Fibroblast of skin of abdomen (primary cell): ENCODE measurements at regions not wholly inside any gene's neighbourhood (a gene's known extent, or its start where the extent isn't known, plus 50 kb on each side); places are given as distances from the start of the nearest gene placed in this dataset.
"Not testable (repeated sequence)": the region's sequence is repeated elsewhere in the genome, so short reads cannot be mapped to it uniquely, and the experiment has no call there.

Source experiments
- DNase-seq: peaks from one replicate; pipeline ENCODE4 v3.0.0-alpha.2; 2013

DNA sequence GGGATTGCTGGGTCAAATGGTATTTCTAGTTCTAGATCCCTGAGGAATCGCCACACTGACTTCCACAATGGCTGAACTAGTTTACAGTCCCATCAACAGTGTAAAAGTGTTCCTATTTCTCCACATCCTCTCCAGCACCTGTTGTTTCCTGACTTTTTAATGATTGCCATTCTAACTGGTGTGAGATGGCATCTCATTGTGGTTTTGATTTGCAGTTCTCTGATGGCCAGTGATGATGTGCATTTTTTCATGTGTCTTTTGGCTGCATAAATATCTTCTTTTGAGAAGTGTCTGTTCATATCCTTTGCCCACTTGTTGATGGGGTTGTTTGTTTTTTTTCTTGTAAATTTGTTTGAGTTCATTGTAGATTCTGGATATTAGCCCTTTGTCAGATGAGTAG lies 220.3 kb downstream of the NPR3 start:
- not testable (repeated sequence) for DNase-seq

DNA sequence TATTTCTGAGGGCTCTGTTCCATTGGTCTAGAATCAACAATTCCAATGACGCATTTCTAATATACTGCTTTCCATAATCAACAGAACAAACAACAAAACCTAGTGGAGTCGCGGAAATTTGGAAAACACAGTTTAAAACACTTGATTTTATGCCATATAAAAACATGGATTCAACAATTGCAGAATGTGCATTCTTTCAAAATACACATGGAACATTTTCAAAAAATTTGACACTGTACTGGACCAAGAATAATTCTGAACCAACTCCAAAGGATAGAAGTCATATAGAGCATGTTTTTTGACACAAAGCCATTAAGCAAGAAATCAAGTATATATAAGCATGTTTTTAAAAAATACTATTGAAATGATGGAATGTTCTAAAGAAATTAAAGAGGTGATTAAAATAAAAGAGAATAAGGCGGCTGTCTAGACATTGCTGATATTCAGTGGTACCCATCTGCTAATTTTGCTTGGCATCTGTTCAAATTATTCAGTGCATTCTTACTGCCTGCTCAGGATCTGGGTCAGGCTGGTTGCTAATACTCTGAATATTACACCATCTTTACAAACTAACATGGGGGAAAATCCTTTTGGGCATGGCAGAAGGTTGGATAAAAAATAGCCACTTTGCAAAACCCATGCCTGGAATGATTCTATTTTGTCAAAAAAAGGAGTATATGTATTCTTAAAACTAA lies 221.3 kb downstream of the NPR3 start:
- DNase-seq, result peak; percentile 18

DNA sequence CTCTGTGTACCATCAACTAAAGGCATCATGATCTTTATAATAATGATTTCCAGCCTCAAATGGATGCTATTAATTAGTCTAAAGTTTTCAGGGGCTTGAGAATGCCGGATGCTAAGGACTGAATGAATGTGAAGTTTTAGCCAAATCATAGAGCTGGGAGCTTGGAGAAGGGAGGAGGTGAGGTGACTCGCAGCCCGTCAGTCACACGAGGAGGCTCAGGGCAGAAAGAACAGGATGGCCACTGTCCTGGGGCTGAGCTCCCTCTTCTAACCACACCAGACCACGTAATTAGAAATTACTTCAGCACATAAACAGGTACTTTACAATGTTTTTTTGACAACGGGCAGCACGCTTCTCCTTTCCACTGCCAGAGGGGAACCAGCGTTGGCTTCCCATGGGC lies 222.6 kb downstream of the NPR3 start:
- DNase-seq, result no peak

DNA sequence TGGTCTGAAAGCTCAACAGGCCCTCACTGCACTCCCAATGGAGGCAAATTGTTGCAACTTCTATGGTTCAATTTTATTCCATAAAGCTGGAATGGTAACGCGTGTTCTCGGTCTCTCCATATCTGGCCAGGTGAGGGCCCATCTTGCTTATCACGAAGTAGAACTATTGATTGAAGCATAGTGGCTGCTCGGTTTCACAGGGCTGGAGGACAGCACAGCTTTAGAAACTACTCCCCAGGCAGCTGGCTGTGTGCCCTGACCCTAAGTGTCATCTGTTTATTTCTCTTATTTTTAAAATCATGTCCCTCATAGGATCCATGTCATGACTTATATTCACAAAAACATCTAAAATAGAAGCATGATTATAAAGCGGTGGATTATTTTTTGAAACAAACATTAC lies 223.4 kb downstream of the NPR3 start:
- no peak for DNase-seq

DNA sequence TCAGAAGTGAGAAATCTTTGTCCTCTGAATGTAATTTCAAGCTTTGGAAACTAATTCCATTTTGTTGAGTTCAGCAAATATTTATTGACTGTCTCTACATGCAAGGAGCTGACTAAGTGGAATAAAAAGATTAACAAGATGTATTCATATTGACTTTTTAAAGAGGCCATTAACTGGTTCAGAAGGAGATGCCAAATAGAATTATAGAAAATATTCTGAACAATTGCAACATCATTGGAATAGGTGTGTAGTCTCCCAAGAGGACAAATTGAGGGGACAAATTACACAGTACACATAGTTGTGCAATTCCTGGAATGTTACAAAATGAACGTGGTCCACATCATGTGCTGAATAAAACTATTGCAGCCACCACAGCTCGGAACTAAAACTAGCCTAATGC lies 224.2 kb downstream of the NPR3 start:
- no peak for DNase-seq

DNA sequence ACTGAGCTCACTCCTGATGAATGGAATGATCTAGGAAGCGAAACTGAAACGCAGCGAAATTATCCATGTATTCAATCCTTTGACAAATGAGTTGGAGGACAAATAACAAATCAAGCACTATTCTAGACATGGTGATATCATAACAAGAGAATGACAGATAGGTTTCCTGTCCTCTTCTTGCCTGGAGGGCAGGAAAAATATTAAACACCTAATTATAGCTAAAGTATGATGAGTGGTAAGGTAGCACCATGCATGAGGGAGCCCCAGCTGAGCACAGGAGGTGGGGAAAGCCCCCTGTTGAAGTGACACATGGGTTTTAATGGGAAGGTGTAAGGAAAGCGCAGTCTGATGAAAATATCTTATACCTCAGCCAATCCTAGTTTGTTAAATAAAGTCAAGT lies 225.2 kb downstream of the NPR3 start:
- DNase-seq, result no peak

DNA sequence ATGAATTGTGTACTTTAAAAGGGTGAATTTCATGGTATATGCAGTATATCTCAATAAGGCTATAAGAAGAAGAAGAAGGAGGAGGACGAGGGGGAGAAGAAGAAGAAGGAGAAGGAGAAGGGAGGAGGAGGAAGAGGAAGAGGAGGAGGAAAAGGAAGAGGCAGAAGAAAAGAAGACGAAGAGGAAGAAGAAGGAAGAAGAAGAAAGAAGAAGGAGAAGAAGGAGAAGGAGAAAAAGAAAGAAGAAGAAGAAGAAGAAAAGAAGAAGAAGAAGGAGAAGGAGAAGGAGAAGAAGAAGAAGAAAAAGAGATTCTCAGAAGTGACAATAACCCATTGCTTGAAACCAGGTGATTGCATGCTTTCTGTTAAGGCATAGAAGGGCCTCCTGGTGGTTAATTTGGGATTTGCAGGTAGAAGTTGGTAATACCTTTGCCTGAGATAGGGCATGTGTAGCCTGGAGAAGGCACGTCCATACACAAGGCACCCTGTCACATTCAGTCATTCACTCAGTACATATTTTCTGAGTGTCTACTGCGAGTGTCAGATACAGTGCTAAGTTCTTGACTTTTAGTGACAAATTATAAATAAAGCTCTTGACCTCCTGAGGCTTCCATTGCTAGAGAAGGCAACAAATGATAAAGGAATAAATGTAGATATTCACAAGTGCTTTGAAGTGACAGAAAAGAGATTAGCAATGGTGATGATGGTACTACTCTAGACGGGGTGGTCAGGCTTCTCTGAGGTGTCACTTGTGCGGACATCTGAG lies 231.3 kb downstream of the NPR3 start:
- DNase-seq, result peak; percentile 16

DNA sequence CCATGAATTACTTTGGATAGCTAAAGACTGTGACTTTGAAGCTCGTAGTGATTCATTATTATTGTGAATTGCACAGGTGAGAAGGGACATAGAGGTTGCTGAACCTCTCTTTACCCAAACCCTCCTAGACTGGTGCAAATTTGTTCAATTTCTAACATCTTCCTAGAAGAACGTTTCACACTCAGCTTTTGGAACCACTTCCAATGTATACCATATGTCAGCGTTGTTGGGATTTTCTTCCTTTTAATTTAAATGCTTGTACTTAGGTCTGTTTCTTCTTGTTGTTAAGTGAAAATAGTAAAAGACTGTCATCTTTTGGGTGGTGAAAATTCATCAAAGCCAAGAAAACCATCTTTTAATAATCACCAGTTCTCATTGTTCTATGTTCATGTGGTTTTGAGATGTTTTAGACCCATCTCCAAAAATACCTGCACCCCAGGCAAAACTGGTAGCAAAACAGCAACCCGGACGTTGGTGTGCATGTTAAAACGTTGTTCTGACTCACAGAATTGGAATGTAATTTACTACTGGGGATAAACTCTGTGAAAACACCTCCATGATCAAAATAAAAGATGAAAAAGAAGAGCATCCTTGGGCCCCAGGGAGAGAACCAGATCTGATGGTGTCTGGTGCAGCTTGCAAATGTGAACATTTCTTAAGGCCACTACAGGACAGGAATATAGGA lies 238.3 kb downstream of the NPR3 start:
- no peak for DNase-seq

DNA sequence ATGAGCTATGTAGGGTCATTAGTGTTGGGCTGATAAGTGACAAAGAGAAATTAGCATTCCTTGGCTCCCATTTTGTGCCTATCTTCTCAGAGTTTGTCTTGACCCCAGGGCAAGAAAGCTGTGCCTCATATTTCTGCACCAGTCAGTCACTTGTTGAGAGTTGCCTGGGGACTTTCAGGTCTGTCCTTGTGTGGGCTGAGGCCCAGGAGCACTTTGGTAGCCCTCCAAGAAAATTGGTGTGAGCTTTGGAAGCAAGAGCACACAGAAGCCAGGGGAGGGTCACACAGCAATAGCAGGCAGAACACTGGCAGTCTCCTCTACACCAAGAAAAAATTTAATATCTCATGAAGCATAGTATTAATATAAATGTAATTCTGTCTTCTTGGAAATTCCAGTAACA lies 239.9 kb downstream of the NPR3 start:
- no peak for DNase-seq

DNA sequence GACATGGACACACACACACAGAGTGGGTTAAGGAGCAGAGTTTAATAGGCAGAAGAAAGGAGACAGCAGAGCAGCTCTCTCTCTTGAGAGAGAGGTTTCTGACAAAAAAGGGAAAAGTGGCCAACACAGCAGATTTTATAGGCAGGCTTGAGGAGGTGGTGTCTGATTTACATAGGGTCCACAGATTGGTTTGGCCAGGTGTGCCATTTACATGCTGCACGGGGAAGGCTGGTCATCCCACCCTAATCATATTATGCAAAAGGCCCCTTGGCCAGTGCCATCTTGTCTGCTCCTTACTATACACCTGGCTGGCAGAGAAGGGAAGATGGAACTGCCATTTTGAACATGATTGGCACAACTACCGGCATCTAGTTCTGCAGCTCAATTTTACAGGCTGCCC lies 240.8 kb downstream of the NPR3 start:
- DNase-seq, result no peak

DNA sequence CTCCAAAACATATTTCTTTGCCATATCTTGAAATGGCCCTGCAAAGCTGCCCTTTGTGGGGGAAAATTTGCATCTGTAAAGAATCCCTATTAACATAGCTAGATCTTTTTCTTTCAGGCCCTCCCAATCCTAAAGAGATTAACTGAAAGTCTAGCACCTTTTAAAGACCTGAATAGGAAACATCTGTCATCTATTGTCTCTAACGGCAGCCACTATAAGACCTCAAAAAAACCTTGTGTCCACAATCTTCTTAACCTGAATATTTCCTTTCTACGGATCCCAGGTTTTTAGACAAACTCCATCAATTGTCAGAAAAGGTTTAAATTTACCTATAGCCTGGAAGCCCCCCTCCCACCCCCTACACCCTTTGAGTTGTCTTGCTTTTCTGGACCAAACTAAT lies 241.3 kb downstream of the NPR3 start:
- not testable (repeated sequence) for DNase-seq

DNA sequence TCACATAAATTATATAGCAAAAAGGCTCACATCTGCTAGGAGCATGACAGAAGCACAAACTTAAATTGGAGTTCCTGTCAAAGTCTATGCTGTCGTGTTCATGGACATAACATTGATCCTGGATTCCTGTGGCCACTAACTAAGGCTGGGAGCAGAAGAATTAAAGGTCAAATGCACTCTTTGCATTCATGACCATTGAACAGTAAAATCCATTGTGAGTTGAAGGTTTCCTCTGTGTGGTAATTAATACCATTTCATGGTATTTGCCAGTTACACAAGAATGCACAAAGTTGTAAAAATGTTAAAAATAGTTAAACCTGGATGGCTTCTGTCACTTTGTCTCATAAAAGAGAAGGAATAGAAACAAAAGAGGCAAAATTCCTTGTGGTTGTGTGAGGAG lies 242.6 kb downstream of the NPR3 start:
- DNase-seq, result no peak

DNA sequence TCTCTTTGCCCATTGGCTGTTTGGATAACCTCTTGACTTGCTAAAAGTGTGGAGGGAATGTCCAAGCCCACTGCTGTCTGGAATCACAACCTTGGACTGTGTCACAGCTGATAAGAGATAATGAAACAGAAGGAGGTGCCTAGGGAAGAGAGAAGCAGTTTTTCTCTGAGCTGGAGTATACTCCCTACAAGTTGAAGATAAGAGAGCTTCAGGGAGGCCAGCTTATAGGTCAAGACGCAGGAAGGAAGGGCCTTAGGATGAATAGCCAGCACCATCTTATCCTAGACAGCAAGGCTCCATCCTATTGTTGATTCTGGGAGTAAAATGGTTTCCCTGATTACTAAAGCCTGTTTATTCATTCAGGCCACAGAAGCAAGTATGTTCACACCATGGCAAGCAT lies 244.7 kb downstream of the NPR3 start:
- no peak for DNase-seq

DNA sequence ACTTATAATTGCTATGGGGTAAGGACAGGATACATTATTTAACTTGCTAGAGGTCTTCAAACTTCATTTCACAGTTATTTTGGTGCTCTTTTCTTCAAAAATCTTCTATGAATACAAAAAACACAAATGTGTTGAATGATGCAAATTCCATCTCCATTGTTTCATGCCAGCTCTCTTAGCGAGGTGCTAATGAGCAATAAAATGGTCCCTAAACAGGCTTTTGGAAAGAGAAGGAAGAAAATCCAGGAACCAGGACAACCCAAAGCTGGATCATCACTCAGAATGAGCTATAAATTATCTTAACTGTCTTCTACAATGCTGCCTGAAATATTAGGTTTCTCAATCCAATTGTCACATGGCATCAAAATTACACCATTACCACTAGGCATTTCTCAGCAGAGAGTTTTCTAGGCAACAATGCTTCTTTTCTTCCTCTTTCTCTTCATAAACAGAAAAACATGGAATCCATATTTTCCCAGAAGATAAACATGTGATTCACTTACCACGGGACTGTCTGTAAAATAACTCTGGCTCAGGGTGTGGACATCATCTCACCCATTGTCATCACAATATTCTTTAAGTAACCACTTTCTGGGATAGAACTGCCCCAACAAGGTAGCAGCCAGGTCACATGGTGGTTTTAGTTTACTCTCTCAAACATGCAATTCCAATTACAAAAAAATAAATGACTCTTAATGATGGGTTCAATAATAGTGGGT lies 249.4 kb downstream of the NPR3 start:
- no peak for DNase-seq

DNA sequence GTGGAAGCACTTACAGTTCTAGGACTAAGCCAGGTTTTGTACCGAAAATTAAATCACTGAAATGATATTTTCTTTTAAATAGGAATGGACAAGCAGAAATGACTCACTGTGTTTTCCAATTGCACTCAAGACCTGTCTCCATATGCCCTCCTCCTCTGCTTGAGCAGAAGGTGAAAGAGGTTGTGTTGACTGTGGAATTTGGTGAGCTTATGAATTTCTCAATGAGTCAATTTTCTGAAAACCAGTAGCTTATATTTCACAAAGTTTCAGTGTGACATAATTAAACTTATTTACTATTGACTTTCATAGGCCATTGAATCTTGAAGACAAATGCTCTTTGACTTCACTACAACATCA lies 249.9 kb downstream of the NPR3 start:
- DNase-seq, result no peak

DNA sequence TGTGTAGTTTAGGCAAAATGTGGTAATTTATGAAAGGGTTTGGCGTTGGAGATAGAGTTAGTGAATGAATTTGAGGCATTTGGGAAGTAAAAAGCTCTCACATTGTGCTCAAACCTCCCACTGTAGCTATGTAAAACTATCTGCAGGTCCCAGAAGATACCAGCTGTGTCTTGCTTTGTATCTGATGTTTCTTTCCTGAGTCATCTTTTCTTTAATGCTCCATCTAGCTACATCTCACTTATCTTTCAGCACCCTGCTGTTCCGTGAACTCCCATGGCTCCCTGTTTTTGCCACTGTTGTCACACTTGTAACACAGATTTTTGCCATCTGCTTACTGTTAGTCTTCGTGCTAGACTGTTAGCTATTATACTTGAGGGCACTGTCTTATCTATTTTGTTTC lies 253.1 kb downstream of the NPR3 start:
- DNase-seq, result peak; percentile 53

DNA sequence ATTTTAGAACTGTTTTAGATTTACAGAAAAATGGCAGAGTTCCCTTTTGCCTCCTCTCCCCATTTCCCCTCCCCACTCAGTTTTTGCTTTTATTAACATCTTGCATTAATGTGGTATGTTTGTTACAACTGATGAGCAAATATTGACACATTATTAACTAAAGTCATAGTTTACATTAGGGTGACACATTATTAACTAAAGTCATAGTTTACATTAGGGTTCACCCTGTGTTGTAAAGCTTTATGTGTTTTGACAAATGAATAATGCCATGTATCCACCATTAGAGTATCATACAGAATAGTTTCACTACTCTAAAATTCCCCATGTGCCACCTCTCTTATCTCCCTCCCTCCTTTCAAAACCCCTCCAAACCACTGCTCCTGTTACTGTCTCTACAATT lies 262.5 kb downstream of the NPR3 start:
- no peak for DNase-seq

DNA sequence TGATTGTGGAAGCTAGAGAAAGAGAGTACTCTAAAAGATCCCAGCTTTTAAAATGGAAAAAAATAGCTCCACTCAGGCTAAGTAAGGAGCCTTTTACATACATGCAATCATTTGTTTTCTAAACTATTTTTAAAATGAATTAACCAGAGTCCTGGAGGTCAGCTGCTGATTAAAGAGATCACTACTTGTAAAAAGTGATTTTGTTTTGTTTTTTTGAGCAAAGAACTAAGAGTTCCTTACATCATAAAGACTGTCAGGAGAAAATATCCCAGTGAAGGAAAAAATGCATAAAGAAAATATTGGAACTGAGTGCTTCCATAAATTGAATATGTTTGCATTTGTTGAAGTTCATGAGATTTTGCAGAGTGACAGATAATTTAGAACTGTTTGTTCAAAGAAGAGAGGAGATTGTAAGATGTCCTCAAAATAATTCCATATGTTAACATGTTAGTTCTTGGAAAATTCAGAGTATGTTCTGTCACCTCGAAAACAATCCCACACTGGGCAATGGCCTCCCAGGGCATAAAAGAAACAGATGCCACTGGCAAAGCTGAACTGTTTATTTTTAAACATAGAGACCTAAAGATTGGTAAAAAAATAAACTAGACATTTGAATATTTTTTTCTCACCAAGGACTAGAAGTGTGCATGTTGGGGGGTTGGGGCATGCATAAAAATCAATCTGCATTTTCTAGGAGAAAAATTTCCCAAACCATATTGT lies 264.7 kb downstream of the NPR3 start:
- DNase-seq, result no peak

DNA sequence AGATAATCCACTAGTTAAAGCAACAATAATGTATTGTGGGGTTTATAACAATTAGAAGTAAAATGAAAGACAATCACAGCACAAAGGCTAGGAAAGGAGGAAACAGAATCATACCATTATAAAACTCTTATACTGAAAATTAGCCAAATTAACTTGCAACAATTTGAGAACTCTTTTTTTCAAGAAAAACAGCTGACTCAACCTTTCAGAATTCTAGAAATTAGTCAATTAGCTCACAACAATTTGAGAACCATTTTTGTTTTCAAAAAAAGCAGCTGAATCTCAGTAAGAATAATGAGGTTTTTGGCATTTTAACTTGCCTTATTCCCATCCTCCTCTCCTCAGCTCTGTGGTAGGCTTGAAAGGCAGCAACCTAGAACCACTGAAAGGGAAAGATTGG lies 269.9 kb downstream of the NPR3 start:
- DNase-seq, result no peak

DNA sequence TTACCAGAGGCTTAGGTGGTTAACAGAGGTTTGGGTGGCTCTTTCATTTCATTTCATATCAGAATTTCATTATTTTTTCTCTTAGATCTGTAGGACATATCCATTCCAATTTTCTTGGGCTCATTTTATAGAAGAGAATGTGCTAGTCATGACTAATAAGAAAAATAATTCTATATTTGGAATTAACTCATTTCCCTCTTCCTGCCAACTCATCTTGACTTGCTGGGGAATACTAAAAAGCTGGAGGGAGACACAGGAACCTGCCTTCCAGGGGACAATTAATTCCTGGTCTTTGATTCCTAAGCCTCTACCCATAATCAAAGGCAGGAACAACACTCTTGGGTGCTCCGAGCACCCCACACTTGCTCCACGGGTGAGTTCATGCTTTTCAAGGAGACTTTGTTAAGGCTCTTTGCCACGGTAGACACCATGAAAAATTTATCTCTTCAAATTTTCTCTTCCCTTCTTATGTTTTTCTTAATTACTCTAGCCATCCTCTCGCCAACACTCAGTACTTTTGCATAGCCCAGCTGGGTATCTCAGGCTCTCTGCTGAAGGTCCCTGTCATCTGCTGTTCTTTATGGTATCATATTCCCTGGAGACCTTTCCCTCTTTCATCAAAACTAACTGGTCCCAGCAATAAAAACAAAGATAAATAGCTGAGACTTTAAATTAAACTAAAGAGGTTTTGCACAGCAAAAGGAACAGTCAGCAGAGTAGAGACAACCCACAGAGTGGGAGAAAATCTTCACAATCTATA lies 273.9 kb downstream of the NPR3 start:
- peak; percentile 50 for DNase-seq

DNA sequence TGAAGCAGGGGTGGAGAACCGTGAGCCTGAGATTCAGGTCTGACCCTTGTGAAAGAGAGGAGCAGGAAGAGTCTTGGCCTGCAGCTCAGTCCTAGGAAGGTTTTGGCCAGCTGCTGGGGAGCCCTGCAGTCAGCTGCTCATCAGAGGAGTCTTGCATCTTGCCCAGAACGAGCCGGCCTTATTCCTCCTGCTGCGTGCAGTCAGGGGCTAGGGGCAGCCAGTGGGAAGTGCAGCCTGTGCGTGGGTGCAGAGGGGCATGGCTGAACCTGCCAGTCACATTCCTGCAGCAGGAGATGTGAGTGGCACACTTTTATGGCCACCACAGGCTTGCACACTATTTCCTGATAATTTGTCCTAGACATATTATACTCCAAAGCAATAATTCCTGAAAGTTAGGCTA lies 278.7 kb downstream of the NPR3 start:
- no peak for DNase-seq
